Mesenchymal stem cell (in vitro differentiated cells and primary cell): ENCODE measurements at regions not wholly inside any gene's neighbourhood (a gene's known extent, or its start where the extent isn't known, plus 50 kb on each side); places are given as distances from the start of the nearest gene placed in this dataset.

Experiments used
- DNase-seq: peaks from one replicate; pipeline ENCODE4 v3.0.0-alpha.2; 2013
- H2AFZ ChIP-seq: one replicate; pipeline ENCODE4 v1.6.1; 2013; ENCODE audit warnings: low read depth, mild to moderate bottlenecking, control low read depth, inconsistent platforms, low read length, moderate library complexity
- H2AK5ac ChIP-seq: 2 replicates; pipeline ENCODE4 v1.6.1; 2013; ENCODE audit warnings: low read length, moderate library complexity, mild to moderate bottlenecking, inconsistent platforms; ENCODE audit not compliant: severe bottlenecking
- H2BK120ac ChIP-seq: one replicate; pipeline ENCODE4 v1.6.1; 2013; ENCODE audit warnings: low read depth, mild to moderate bottlenecking, inconsistent platforms, low read length, moderate library complexity
- H2BK12ac ChIP-seq, 2 experiments: one replicate each; pipeline ENCODE4 v1.6.1; 2013; ENCODE audit warnings: inconsistent platforms in 2 of 2, low read length in 2 of 2, mild to moderate bottlenecking in 2 of 2, moderate library complexity in 2 of 2, control low read depth in 1 of 2
- H2BK15ac ChIP-seq: one replicate; pipeline ENCODE4 v1.6.1; 2013; ENCODE audit warnings: mild to moderate bottlenecking, low read depth, inconsistent platforms; ENCODE audit not compliant: poor library complexity, severe bottlenecking
- H2BK5ac ChIP-seq: 2 replicates; pipeline ENCODE4 v1.6.1; 2013; ENCODE audit warnings: low read depth, mild to moderate bottlenecking, low read length, control low read depth, inconsistent platforms; ENCODE audit not compliant: poor library complexity, severe bottlenecking
- H3K14ac ChIP-seq, 2 experiments: one replicate each; pipeline ENCODE4 v1.6.1; 2013; ENCODE audit warnings: inconsistent platforms in 2 of 2, low read length in 2 of 2, control low read depth in 1 of 2, mild to moderate bottlenecking in 1 of 2, moderate library complexity in 1 of 2
- H3K18ac ChIP-seq, 2 experiments: one replicate each; pipeline ENCODE4 v1.6.1; 2013; ENCODE audit warnings: inconsistent platforms in 2 of 2, low read length in 2 of 2, control low read depth in 1 of 2, low read depth in 1 of 2, mild to moderate bottlenecking in 1 of 2
- H3K23ac ChIP-seq, 2 experiments: one replicate each; pipeline ENCODE4 v1.6.1; 2013; ENCODE audit warnings: inconsistent platforms in 2 of 2, low read length in 2 of 2, mild to moderate bottlenecking in 2 of 2, moderate library complexity in 2 of 2, control low read depth in 1 of 2
- H3K27ac ChIP-seq: 2 replicates; pipeline ENCODE4 v1.5.1; 2013; ENCODE audit warnings: mild to moderate bottlenecking, moderate library complexity, low read length, control low read depth, inconsistent platforms; ENCODE audit not compliant: poor library complexity, severe bottlenecking
- H3K27me3 ChIP-seq, 2 experiments: 2 replicates each; pipeline versions ENCODE4 v1.6.1 to v1.7.0; 2013; ENCODE audit warnings: low read length in 2 of 2, mild to moderate bottlenecking in 2 of 2, moderate library complexity in 2 of 2, control low read depth in 1 of 2, inconsistent platforms in 1 of 2; ENCODE audit not compliant: control insufficient read depth in 1 of 2, insufficient read depth in 1 of 2
- H3K36me3 ChIP-seq, 2 experiments: 2 replicates each; pipeline versions ENCODE4 v1.6.1 to v1.7.0; 2013; ENCODE audit warnings: low read length in 2 of 2, control low read depth in 1 of 2, inconsistent platforms in 1 of 2, low read depth in 1 of 2, mild to moderate bottlenecking in 1 of 2; ENCODE audit not compliant: insufficient read depth in 2 of 2, control insufficient read depth in 1 of 2
- H3K4ac ChIP-seq, 2 experiments: one replicate each; pipeline ENCODE4 v1.6.1; 2013; ENCODE audit warnings: inconsistent platforms in 2 of 2, low read length in 2 of 2, mild to moderate bottlenecking in 2 of 2, moderate library complexity in 2 of 2, control low read depth in 1 of 2, low read depth in 1 of 2
- H3K4me1 ChIP-seq: 2 replicates; pipeline ENCODE4 v1.6.1; 2013; ENCODE audit warnings: low read depth, low read length, control low read depth; ENCODE audit not compliant: control insufficient read depth, insufficient read depth
- H3K4me2 ChIP-seq: 2 replicates; pipeline ENCODE4 v1.6.1; 2013; ENCODE audit warnings: low read length, mild to moderate bottlenecking, inconsistent platforms; ENCODE audit not compliant: poor library complexity, severe bottlenecking
- H3K4me3 ChIP-seq, 2 experiments: 2 replicates each; pipeline versions ENCODE4 v1.5.1 to v1.7.0; 2013; ENCODE audit warnings: low read length in 2 of 2, mild to moderate bottlenecking in 2 of 2, control low read depth in 1 of 2, low read depth in 1 of 2; ENCODE audit not compliant: insufficient read depth in 1 of 2
- H3K79me1 ChIP-seq: replicated peaks from 2 replicates; pipeline ENCODE4 v1.6.1; 2013; ENCODE audit warnings: mild to moderate bottlenecking, control low read depth, low read length, inconsistent platforms; ENCODE audit not compliant: poor library complexity, severe bottlenecking
- H3K9ac ChIP-seq: 2 replicates; pipeline ENCODE4 v1.7.0; 2013; ENCODE audit warnings: mild to moderate bottlenecking, low read length, moderate library complexity
- H3K9me3 ChIP-seq: 2 replicates; pipeline ENCODE4 v1.7.0; 2013; ENCODE audit warnings: mild to moderate bottlenecking, low read length; ENCODE audit not compliant: control insufficient read depth
- H4K8ac ChIP-seq: one replicate; pipeline ENCODE4 v1.6.1; 2013; ENCODE audit warnings: inconsistent platforms, mild to moderate bottlenecking, low read length, moderate library complexity
- H4K91ac ChIP-seq: one replicate; pipeline ENCODE4 v1.6.1; 2013; ENCODE audit warnings: mild to moderate bottlenecking, low read length, inconsistent platforms
- WGBS: methylation state at CpG from one replicate; pipeline ENCODE4 v1.1.7; 2013; ENCODE audit warnings: mixed read lengths; 5-methylcytosine and 5-hydroxymethylcytosine counted together

- Histone ChIP-seq H3K14ac (no peak overlapping the region), H3K9ac (peak overlapping the region; percentile 38), H3K27ac (no peak overlapping the region), H3K4ac (no peak overlapping the region), H2AFZ (no peak overlapping the region), H3K79me1 (no peaks in the 10 kb centered on the region), H3K36me3 (no peaks in the 10 kb centered on the region), H3K4me2 (no peak overlapping the region), H3K9me3 (no peaks in the 10 kb centered on the region), H4K8ac (no peak overlapping the region), H2BK15ac (no peak overlapping the region), H4K91ac (no peak overlapping the region), H2BK12ac (no peak overlapping the region), H2AK5ac (no peak overlapping the region), H2BK120ac (no peak overlapping the region), H3K4me3 (no peak overlapping the region), H3K27me3 (no peaks in the 10 kb centered on the region), H3K4me1 (peaks cover 6% of the 10 kb centered on the region), H3K23ac (no peak overlapping the region), H2BK5ac (no peak overlapping the region), H3K18ac (no peak overlapping the region)
- no peak for DNase-seq
- 83% methylated on average over 11 of the region's 11 CpGs for WGBS
Measured at GRCh38 chr14:65153101-65153500, 50.8 kb upstream of the MAX start.

- Histone ChIP-seq H4K8ac (no peak overlapping the region), H3K14ac (no peak overlapping the region), H3K23ac (no peak overlapping the region), H2BK15ac (no peak overlapping the region), H3K4ac (peak overlapping the region in 1 of 2 experiments; percentile 9), H3K79me1 (no peaks in the 10 kb centered on the region), H3K18ac (peak overlapping the region; percentile 4 to 52), H3K4me2 (no peak overlapping the region), H3K27me3 (no peaks in the 10 kb centered on the region), H3K27ac (no peak overlapping the region), H3K36me3 (no peaks in the 10 kb centered on the region), H2BK5ac (no peak overlapping the region), H2AFZ (no peak overlapping the region), H3K9ac (peak overlapping the region; percentile 85), H2AK5ac (no peak overlapping the region), H3K4me1 (peaks cover 9% of the 10 kb centered on the region), H2BK12ac (no peak overlapping the region), H2BK120ac (no peak overlapping the region), H4K91ac (no peak overlapping the region), H3K4me3 (peak overlapping the region in 1 of 2 experiments; percentile 76), H3K9me3 (no peaks in the 10 kb centered on the region)
- peak; percentile 46 for DNase-seq
- 71% methylated on average over 15 of the region's 15 CpGs for WGBS
Measured at GRCh38 chr14:65156568-65157366, 54.5 kb upstream of the MAX start.

GRCh38 chr14:65159281-65160062 lies 57.2 kb upstream of the MAX start:
- no peaks in the 10 kb centered on the region for H3K27me3 ChIP-seq
- H3K4me2 ChIP-seq, result no peak overlapping the region
- no peaks in the 10 kb centered on the region for H3K36me3 ChIP-seq
- H3K23ac ChIP-seq, result no peak overlapping the region
- H3K4ac ChIP-seq, result no peak overlapping the region
- WGBS, result 87% methylated on average over 3 of the region's 4 CpGs
- no peak overlapping the region for H4K91ac ChIP-seq
- peaks cover 9% of the 10 kb centered on the region for H3K4me1 ChIP-seq
- no peak overlapping the region for H2BK5ac ChIP-seq
- H2BK120ac ChIP-seq, result no peak overlapping the region
- peak overlapping the region; percentile 46 for H2AK5ac ChIP-seq
- H3K27ac ChIP-seq, result no peak overlapping the region
- H3K79me1 ChIP-seq, result no peaks in the 10 kb centered on the region
- H3K4me3 ChIP-seq, result no peak overlapping the region
- no peak overlapping the region for H3K14ac ChIP-seq
- H2BK12ac ChIP-seq, result no peak overlapping the region
- H2AFZ ChIP-seq, result no peak overlapping the region
- H3K9ac ChIP-seq, result no peak overlapping the region
- no peaks in the 10 kb centered on the region for H3K9me3 ChIP-seq
- no peak overlapping the region for H4K8ac ChIP-seq
- H3K18ac ChIP-seq, result no peak overlapping the region
- DNase-seq, result no peak
- H2BK15ac ChIP-seq, result no peak overlapping the region

GRCh38 chr14:65160091-65160490 lies 57.8 kb upstream of the MAX start:
- H3K4me3 ChIP-seq, result no peak overlapping the region
- no peak overlapping the region for H4K91ac ChIP-seq
- no peak overlapping the region for H2BK120ac ChIP-seq
- no peaks in the 10 kb centered on the region for H3K36me3 ChIP-seq
- H3K27ac ChIP-seq, result no peak overlapping the region
- H3K4me2 ChIP-seq, result no peak overlapping the region
- H3K23ac ChIP-seq, result no peak overlapping the region
- H2AFZ ChIP-seq, result no peak overlapping the region
- H3K79me1 ChIP-seq, result no peaks in the 10 kb centered on the region
- DNase-seq, result no peak
- H3K4ac ChIP-seq, result no peak overlapping the region
- H3K9me3 ChIP-seq, result no peaks in the 10 kb centered on the region
- H2BK15ac ChIP-seq, result no peak overlapping the region
- no peak overlapping the region for H3K9ac ChIP-seq
- H2AK5ac ChIP-seq, result no peak overlapping the region
- H3K27me3 ChIP-seq, result no peaks in the 10 kb centered on the region
- no peak overlapping the region for H2BK5ac ChIP-seq
- H3K14ac ChIP-seq, result no peak overlapping the region
- H4K8ac ChIP-seq, result no peak overlapping the region
- no peak overlapping the region for H3K18ac ChIP-seq
- WGBS, result 100% methylated on average over 2 of the region's 2 CpGs
- H3K4me1 ChIP-seq, result peaks cover 9% of the 10 kb centered on the region
- H2BK12ac ChIP-seq, result no peak overlapping the region
